ENCODE measurements at regions not wholly inside any gene's neighbourhood (a gene's known extent, or its start where the extent isn't known, plus 50 kb on each side); places are given as distances from the start of the nearest gene placed in this dataset.

- no peak for DNase-seq (ENCODE audit: low spot score)
These were observed 1637.7 kb upstream of the LRRTM1 start for GRCh38 chr2:81942136-81942680.

- DNase-seq (ENCODE audit: low spot score), result no peak
These were observed 1635.9 kb upstream of the LRRTM1 start for GRCh38 chr2:81940266-81940955.

- no peak for DNase-seq (ENCODE audit: low spot score)
These were observed 1633.4 kb upstream of the LRRTM1 start for GRCh38 chr2:81937944-81938343.

- no peak for DNase-seq (ENCODE audit: low spot score)
These were observed 1599.0 kb upstream of the LRRTM1 start for GRCh38 chr2:81903534-81903933.

DNA sequence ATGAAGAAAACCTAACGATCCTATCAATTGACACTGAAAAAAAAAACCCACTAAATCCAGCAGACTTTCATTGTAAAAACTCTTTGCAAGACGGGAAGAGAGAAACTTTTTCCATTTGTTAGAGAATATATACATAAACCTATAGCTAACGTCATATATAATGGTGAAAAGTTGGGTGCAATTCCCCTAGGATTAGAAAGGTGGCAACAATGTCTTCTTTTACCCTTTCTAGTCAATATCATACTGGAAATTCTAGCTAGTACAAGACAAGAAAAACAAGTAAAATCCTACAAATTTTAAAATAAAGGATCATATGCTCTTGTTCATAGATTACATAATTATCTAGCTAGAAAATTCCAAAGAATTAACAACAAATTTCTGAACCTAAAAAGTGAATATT lies 1596.5 kb upstream of the LRRTM1 start:
- DNase-seq (ENCODE audit: low spot score), result no peak

DNA sequence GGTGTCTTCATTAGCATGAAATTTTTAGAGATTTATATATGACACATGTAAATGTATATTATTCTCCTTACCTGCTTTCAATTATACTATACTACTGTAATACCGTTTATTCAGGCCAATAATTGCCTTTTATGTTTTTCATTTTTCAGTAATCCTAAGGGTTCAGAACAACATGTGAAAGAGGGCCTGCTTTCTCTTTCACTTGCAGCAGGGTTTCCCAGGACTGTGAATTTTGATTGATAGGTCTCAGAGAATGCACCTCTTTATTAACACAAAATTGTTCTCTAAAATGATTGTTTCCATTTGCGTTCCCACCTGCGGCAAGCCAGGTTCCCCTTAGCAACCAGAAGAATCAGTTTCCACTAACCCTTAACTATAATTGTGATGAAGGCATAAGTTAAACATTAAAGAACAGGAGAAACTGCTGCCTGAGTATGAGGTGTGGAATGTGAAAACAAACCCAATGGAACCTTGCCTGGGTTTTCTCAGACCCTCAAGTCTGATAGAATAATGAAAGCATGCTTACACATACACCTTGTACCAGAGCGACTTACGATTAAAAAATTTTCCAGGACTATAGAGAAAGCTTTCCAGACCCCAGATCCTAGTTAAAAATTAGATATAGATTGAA lies 1591.2 kb upstream of the LRRTM1 start:
- DNase-seq (ENCODE audit: low spot score), result no peak

- DNase-seq (ENCODE audit: low spot score), result no peak
These were observed 1590.0 kb upstream of the LRRTM1 start for GRCh38 chr2:81894451-81894990.

GRCh38 chr2:81876624-81877023 lies 1572.1 kb upstream of the LRRTM1 start:
- DNase-seq (ENCODE audit: low spot score), result no peak

DNA sequence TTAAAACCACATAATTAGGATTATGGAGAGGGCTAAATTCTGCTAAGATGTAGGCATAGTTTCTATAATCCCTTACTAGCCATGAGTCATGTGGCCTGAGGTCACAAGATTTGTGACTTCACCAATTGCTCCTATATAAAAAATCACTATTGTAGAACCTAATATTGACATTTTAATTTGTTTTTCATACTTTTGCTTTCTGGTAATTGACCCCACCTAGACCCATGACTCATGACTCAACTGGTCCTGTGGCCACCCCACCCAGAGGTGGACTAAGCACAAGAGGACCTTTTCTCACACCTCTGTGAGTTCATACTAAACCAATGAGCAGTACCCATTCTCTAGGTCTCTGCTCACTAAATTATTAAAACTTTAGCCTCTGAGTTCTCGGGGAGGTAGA lies 1567.5 kb upstream of the LRRTM1 start:
- no peak for DNase-seq (ENCODE audit: low spot score)

DNA sequence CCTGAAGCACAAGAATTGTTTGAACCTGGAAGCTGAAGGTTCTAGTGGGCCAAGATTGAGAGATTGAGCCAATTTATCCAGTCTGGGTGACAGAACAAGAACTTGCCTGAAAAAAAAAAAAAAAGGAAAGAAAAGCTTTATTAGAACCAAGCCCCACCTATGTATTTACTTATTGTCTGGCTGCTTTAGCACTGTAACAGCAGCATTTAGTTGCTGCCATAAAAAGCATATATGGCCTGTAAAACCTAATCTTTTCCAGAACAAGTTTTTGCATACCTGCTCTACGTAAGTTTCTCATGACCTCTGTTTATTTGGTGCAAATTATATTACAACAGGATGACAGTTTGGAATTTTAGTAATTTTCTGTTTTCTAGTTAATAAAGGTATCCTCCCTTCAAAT lies 1565.6 kb upstream of the LRRTM1 start:
- no peak for DNase-seq (ENCODE audit: low spot score)

GRCh38 chr2:81858998-81859397 lies 1554.4 kb upstream of the LRRTM1 start:
- DNase-seq (ENCODE audit: low spot score), result no peak

DNA sequence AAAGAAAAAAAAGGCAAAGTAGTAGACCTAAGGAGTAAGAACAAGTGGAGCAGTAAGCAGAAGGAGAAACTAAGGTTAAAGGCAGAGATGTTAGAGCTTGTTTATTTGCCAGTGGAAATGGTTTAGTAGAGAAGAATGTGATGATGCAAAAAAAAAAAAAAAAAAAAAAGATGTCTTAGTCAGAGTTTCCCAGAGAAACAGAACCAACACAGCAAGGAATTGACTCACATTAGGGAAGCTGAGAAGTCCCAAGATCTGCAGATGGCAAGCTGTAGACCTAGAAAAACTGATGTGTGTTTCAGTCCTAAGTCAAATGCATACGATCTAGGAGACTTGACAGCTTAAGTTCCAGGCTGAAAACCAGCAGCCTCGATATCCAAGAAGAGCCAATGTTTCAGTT lies 1548.8 kb upstream of the LRRTM1 start:
- no peak for DNase-seq (ENCODE audit: low spot score)

- no peak for DNase-seq (ENCODE audit: low spot score)
These were observed 1548.1 kb upstream of the LRRTM1 start for GRCh38 chr2:81852651-81853050.

- DNase-seq (ENCODE audit: low spot score), result no peak
These were observed 1535.2 kb upstream of the LRRTM1 start for GRCh38 chr2:81839780-81840179.

DNA sequence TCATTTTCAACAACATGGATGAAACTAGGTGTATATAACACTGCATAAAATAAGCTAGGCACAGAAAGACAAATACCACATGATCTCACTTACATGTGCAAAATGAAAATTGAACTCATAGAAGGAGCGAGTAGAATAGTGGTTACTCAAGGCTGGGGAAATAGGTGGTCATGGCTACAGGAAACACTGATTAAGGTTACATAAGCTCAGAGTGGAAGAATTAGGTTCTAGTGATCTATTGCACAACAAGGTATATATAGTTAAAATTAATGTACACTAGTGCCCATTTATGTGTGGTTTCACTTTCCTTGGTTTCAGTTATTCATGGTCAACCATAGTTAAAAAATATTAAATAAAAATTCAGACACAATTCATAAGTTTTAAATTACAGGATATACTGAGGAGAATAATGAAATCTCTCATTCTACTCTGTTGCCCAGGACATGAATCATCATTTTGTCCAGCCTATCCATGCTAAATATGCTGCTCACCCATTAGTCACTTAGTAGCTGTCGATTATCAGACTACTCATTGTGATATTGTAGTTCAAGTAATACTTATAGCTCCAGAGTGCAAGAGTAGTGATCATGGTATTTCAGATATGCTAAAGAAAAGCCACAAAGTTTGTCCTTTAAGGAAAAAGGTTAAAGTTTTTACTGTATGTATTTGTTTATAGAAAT lies 1530.9 kb upstream of the LRRTM1 start:
- no peak for DNase-seq (ENCODE audit: low spot score)

- no peak for DNase-seq (ENCODE audit: low spot score)
These were observed 1482.3 kb upstream of the LRRTM1 start for GRCh38 chr2:81786811-81787210.

- DNase-seq (ENCODE audit: low spot score), result no peak
These were observed 1462.8 kb upstream of the LRRTM1 start for GRCh38 chr2:81767187-81767912.

GRCh38 chr2:81747481-81748070 lies 1443.0 kb upstream of the LRRTM1 start:
- no peak for DNase-seq (ENCODE audit: low spot score)

DNA sequence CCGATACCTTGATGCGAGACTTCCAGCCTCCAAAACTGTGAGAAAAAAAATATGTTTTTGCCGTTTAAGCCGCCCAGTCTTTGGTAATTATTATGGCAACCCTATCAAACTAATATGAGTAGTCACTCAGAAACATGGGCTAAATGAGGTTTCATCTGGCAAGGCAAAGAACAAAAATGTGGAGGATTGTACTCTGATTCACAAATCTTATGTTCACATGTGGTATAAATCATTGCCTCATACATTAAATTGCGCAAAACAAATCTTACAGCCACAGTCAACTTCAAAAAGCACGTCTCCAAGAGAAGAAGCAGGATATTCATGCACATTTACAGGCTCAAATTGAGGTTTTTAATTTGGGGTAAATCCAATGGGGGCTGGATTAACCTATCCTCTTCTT lies 1435.4 kb upstream of the LRRTM1 start:
- DNase-seq (ENCODE audit: low spot score), result no peak

- no peak for DNase-seq (ENCODE audit: low spot score)
These were observed 1430.4 kb upstream of the LRRTM1 start for GRCh38 chr2:81734981-81735380.

- DNase-seq (ENCODE audit: low spot score), result no peak
These were observed 1410.3 kb upstream of the LRRTM1 start for GRCh38 chr2:81714817-81715216.

DNA sequence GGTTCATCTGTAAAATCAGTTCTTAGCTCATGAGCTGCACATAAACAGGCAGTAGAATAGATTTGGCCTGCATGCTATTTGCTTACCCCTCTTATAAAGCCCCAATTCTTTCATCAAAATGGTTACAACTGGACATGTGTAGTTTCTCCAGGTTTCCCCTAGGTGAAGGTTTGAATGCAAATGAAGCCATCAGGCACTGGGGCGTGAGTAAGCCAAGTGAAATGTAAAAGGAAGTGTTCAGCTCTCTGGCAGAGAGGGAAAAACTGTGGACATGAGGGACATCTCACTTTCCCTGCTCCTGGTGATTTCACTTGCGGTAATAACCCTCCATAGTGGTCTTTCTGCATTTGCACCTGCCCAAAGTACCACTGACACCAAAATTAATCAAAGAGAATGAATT lies 1402.3 kb upstream of the LRRTM1 start:
- DNase-seq (ENCODE audit: low spot score), result no peak

All from AG08396 (cell line).